NCI-H146 treated with DMSO at 0.1 percent for 48 hours (cell line): ENCODE measurements at regions not wholly inside any gene's neighbourhood (a gene's known extent, or its start where the extent isn't known, plus 50 kb on each side); places are given as distances from the start of the nearest gene placed in this dataset.

ENCODE experiments used
- DNase-seq: peaks from one replicate; lab custom pipeline; 2025; ENCODE audit not compliant: unreplicated experiment; lab: John Stamatoyannopoulos, UW

- DNase-seq, result no peak
Observed at GRCh38 chr6:68400396-68400795, 234.7 kb upstream of the ADGRB3 start.

GRCh38 chr6:68391953-68392352 lies 243.1 kb upstream of the ADGRB3 start:
- DNase-seq, result no peak

GRCh38 chr6:68372991-68373390 lies 262.1 kb upstream of the ADGRB3 start:
- no peak for DNase-seq

GRCh38 chr6:68368845-68369244 lies 266.2 kb upstream of the ADGRB3 start:
- DNase-seq, result no peak

- no peak for DNase-seq
Observed at GRCh38 chr6:68364271-68364805, 270.7 kb upstream of the ADGRB3 start.

GRCh38 chr6:68343901-68344300 lies 291.2 kb upstream of the ADGRB3 start:
- peak; percentile 7 for DNase-seq

- DNase-seq, result no peak
Observed at GRCh38 chr6:68342286-68342685, 292.8 kb upstream of the ADGRB3 start.

- DNase-seq, result no peak
Observed at GRCh38 chr6:68339488-68340131, 295.5 kb upstream of the ADGRB3 start.

GRCh38 chr6:68333442-68333841 lies 301.6 kb upstream of the ADGRB3 start:
- no peak for DNase-seq

- no peak for DNase-seq
Observed at GRCh38 chr6:68328156-68328555, 306.9 kb upstream of the ADGRB3 start.

- no peak for DNase-seq
Observed at GRCh38 chr6:68326762-68327161, 308.3 kb upstream of the ADGRB3 start.

GRCh38 chr6:68317366-68317765 lies 317.7 kb upstream of the ADGRB3 start:
- no peak for DNase-seq

- DNase-seq, result no peak
Observed at GRCh38 chr6:68313911-68314310, 321.2 kb upstream of the ADGRB3 start.

GRCh38 chr6:68307301-68307700 lies 327.8 kb upstream of the ADGRB3 start:
- no peak for DNase-seq

GRCh38 chr6:68296126-68296525 lies 339.0 kb upstream of the ADGRB3 start:
- no peak for DNase-seq

GRCh38 chr6:68282646-68283045 lies 352.4 kb upstream of the ADGRB3 start:
- DNase-seq, result no peak

GRCh38 chr6:68279793-68280557 lies 355.1 kb upstream of the ADGRB3 start:
- DNase-seq, result no peak

- no peak for DNase-seq
Observed at GRCh38 chr6:68273297-68273696, 361.8 kb upstream of the ADGRB3 start.

- DNase-seq, result no peak
Observed at GRCh38 chr6:68256391-68256790, 378.7 kb upstream of the ADGRB3 start.

GRCh38 chr6:68252632-68253031 lies 382.4 kb upstream of the ADGRB3 start:
- DNase-seq, result no peak

- DNase-seq, result no peak
Observed at GRCh38 chr6:68247782-68248181, 387.3 kb upstream of the ADGRB3 start.

GRCh38 chr6:68240726-68241125 lies 394.4 kb upstream of the ADGRB3 start:
- DNase-seq, result no peak
